ENCODE measurements at regions not wholly inside any gene's neighbourhood (a gene's known extent, or its start where the extent isn't known, plus 50 kb on each side); places are given as distances from the start of the nearest gene placed in this dataset.

GRCh38 chr11:134705858-134706257, 293.8 kb upstream of the B3GAT1 start:
- H3K27me3 ChIP-seq (ENCODE audit: control insufficient read depth, insufficient read depth, low read length), result no peaks in the 10 kb centered on the region
- 50% methylated on average over 2 of the region's 3 CpGs for WGBS (ENCODE audit: insufficient coverage, low lambda C conversion rate)
- H3K36me3 ChIP-seq (ENCODE audit: control insufficient read depth, insufficient read depth, low read length), result no peaks in the 10 kb centered on the region
- H3K9me3 ChIP-seq (ENCODE audit: control insufficient read depth, low read depth, low read length), result no peaks in the 10 kb centered on the region
- no peak overlapping the region for H3K27ac ChIP-seq (ENCODE audit: low read length)
- H3K4me1 ChIP-seq (ENCODE audit: control insufficient read depth, insufficient read depth, low read length), result no peaks in the 10 kb centered on the region
- no peak overlapping the region for H3K4me3 ChIP-seq (ENCODE audit: low read length)
- DNase-seq, result no peak

- Histone ChIP-seq H3K27ac (ENCODE audit: low read length) (no peak overlapping the region), H3K4me3 (ENCODE audit: low read length) (no peak overlapping the region), H3K9me3 (ENCODE audit: control insufficient read depth, low read depth, low read length) (no peaks in the 10 kb centered on the region), H3K4me1 (ENCODE audit: control insufficient read depth, insufficient read depth, low read length) (no peaks in the 10 kb centered on the region), H3K27me3 (ENCODE audit: control insufficient read depth, insufficient read depth, low read length) (no peaks in the 10 kb centered on the region), H3K36me3 (ENCODE audit: control insufficient read depth, insufficient read depth, low read length) (no peaks in the 10 kb centered on the region)
- DNase-seq, result no peak
- no CpG with 5 or more reads among the region's 5 CpGs for WGBS (ENCODE audit: insufficient coverage, low lambda C conversion rate)
Measured at GRCh38 chr11:134702827-134703226, 290.8 kb upstream of the B3GAT1 start.

- Histone ChIP-seq H3K4me1 (ENCODE audit: control insufficient read depth, insufficient read depth, low read length) (no peaks in the 10 kb centered on the region), H3K4me3 (ENCODE audit: low read length) (no peak overlapping the region), H3K36me3 (ENCODE audit: control insufficient read depth, insufficient read depth, low read length) (no peaks in the 10 kb centered on the region), H3K9me3 (ENCODE audit: control insufficient read depth, low read depth, low read length) (no peaks in the 10 kb centered on the region), H3K27me3 (ENCODE audit: control insufficient read depth, insufficient read depth, low read length) (no peaks in the 10 kb centered on the region), H3K27ac (ENCODE audit: low read length) (no peak overlapping the region)
- DNase-seq, result no peak
- no CpG with 5 or more reads among the region's 21 CpGs for whole genome bisulfite sequencing (ENCODE audit: insufficient coverage, low lambda C conversion rate)
Measured at GRCh38 chr11:134701564-134702165, 289.6 kb upstream of the B3GAT1 start.

GRCh38 chr11:134700101-134700640, 288.1 kb upstream of the B3GAT1 start:
- H3K27ac ChIP-seq (ENCODE audit: low read length), result no peak overlapping the region
- no peaks in the 10 kb centered on the region for H3K36me3 ChIP-seq (ENCODE audit: control insufficient read depth, insufficient read depth, low read length)
- no peaks in the 10 kb centered on the region for H3K4me1 ChIP-seq (ENCODE audit: control insufficient read depth, insufficient read depth, low read length)
- H3K27me3 ChIP-seq (ENCODE audit: control insufficient read depth, insufficient read depth, low read length), result peaks cover 4% of the 10 kb centered on the region
- no peak for DNase-seq
- no CpG with 5 or more reads among the region's 7 CpGs for WGBS (ENCODE audit: insufficient coverage, low lambda C conversion rate)
- H3K4me3 ChIP-seq (ENCODE audit: low read length), result no peak overlapping the region
- no peaks in the 10 kb centered on the region for H3K9me3 ChIP-seq (ENCODE audit: control insufficient read depth, low read depth, low read length)

- Histone ChIP-seq H3K27me3 (ENCODE audit: control insufficient read depth, insufficient read depth, low read length) (peaks cover 6% of the 10 kb centered on the region), H3K4me1 (ENCODE audit: control insufficient read depth, insufficient read depth, low read length) (no peaks in the 10 kb centered on the region), H3K27ac (ENCODE audit: low read length) (no peak overlapping the region), H3K4me3 (ENCODE audit: low read length) (no peak overlapping the region), H3K9me3 (ENCODE audit: control insufficient read depth, low read depth, low read length) (no peaks in the 10 kb centered on the region), H3K36me3 (ENCODE audit: control insufficient read depth, insufficient read depth, low read length) (no peaks in the 10 kb centered on the region)
- DNase-seq, result no peak
- no CpG with 5 or more reads among the region's 4 CpGs for WGBS (ENCODE audit: insufficient coverage, low lambda C conversion rate)
Measured at GRCh38 chr11:134696455-134696854, 284.4 kb upstream of the B3GAT1 start.

GRCh38 chr11:134691985-134692384, 279.9 kb upstream of the B3GAT1 start:
- no peaks in the 10 kb centered on the region for H3K4me1 ChIP-seq (ENCODE audit: control insufficient read depth, insufficient read depth, low read length)
- no peak overlapping the region for H3K27ac ChIP-seq (ENCODE audit: low read length)
- WGBS (ENCODE audit: insufficient coverage, low lambda C conversion rate), result 58% methylated on average over 3 of the region's 6 CpGs
- peaks cover 22% of the 10 kb centered on the region for H3K27me3 ChIP-seq (ENCODE audit: control insufficient read depth, insufficient read depth, low read length)
- no peak overlapping the region for H3K4me3 ChIP-seq (ENCODE audit: low read length)
- no peaks in the 10 kb centered on the region for H3K9me3 ChIP-seq (ENCODE audit: control insufficient read depth, low read depth, low read length)
- no peak for DNase-seq
- no peaks in the 10 kb centered on the region for H3K36me3 ChIP-seq (ENCODE audit: control insufficient read depth, insufficient read depth, low read length)

- no peaks in the 10 kb centered on the region for H3K4me1 ChIP-seq (ENCODE audit: control insufficient read depth, insufficient read depth, low read length)
- H3K27ac ChIP-seq (ENCODE audit: low read length), result no peak overlapping the region
- WGBS (ENCODE audit: insufficient coverage, low lambda C conversion rate), result 67% methylated on average over 5 of the region's 13 CpGs
Measured at GRCh38 chr11:134691295-134691873, 279.3 kb upstream of the B3GAT1 start.

GRCh38 chr11:134689886-134690285, 277.8 kb upstream of the B3GAT1 start:
- peaks cover 18% of the 10 kb centered on the region for H3K27me3 ChIP-seq (ENCODE audit: control insufficient read depth, insufficient read depth, low read length)
- no peaks in the 10 kb centered on the region for H3K36me3 ChIP-seq (ENCODE audit: control insufficient read depth, insufficient read depth, low read length)
- no peak overlapping the region for H3K27ac ChIP-seq (ENCODE audit: low read length)
- DNase-seq, result no peak
- WGBS (ENCODE audit: insufficient coverage, low lambda C conversion rate), result no CpG with 5 or more reads among the region's 2 CpGs
- H3K9me3 ChIP-seq (ENCODE audit: control insufficient read depth, low read depth, low read length), result no peaks in the 10 kb centered on the region
- H3K4me1 ChIP-seq (ENCODE audit: control insufficient read depth, insufficient read depth, low read length), result no peaks in the 10 kb centered on the region
- H3K4me3 ChIP-seq (ENCODE audit: low read length), result no peak overlapping the region

More at GRCh38 chr11:134691295-134691873, 279.3 kb upstream of the B3GAT1 start:
- no peaks in the 10 kb centered on the region for H3K36me3 ChIP-seq (ENCODE audit: control insufficient read depth, insufficient read depth, low read length)
- no peak for DNase-seq
- H3K9me3 ChIP-seq (ENCODE audit: control insufficient read depth, low read depth, low read length), result no peaks in the 10 kb centered on the region
- no peak overlapping the region for H3K4me3 ChIP-seq (ENCODE audit: low read length)
- H3K27me3 ChIP-seq (ENCODE audit: control insufficient read depth, insufficient read depth, low read length), result peaks cover 19% of the 10 kb centered on the region

GRCh38 chr11:134687548-134687947, 275.5 kb upstream of the B3GAT1 start:
- WGBS (ENCODE audit: insufficient coverage, low lambda C conversion rate), result 83% methylated on average over 1 of the region's 2 CpGs
- H3K4me1 ChIP-seq (ENCODE audit: control insufficient read depth, insufficient read depth, low read length), result no peaks in the 10 kb centered on the region
- H3K36me3 ChIP-seq (ENCODE audit: control insufficient read depth, insufficient read depth, low read length), result no peaks in the 10 kb centered on the region
- no peak for DNase-seq
- no peak overlapping the region for H3K27ac ChIP-seq (ENCODE audit: low read length)
- H3K27me3 ChIP-seq (ENCODE audit: control insufficient read depth, insufficient read depth, low read length), result peaks cover 18% of the 10 kb centered on the region
- H3K9me3 ChIP-seq (ENCODE audit: control insufficient read depth, low read depth, low read length), result no peaks in the 10 kb centered on the region
- no peak overlapping the region for H3K4me3 ChIP-seq (ENCODE audit: low read length)

- H3K9me3 ChIP-seq (ENCODE audit: control insufficient read depth, low read depth, low read length), result no peaks in the 10 kb centered on the region
- peaks cover 21% of the 10 kb centered on the region for H3K27me3 ChIP-seq (ENCODE audit: control insufficient read depth, insufficient read depth, low read length)
- no peaks in the 10 kb centered on the region for H3K36me3 ChIP-seq (ENCODE audit: control insufficient read depth, insufficient read depth, low read length)
- WGBS (ENCODE audit: insufficient coverage, low lambda C conversion rate), result no CpG with 5 or more reads among the region's 6 CpGs
- H3K4me3 ChIP-seq (ENCODE audit: low read length), result no peak overlapping the region
- DNase-seq, result no peak
- no peak overlapping the region for H3K27ac ChIP-seq (ENCODE audit: low read length)
- no peaks in the 10 kb centered on the region for H3K4me1 ChIP-seq (ENCODE audit: control insufficient read depth, insufficient read depth, low read length)
Measured at GRCh38 chr11:134686460-134687061, 274.5 kb upstream of the B3GAT1 start.

Data from large intestine (tissue), 3 donors.